GM12878 (cell line): ENCODE measurements at regions not wholly inside any gene's neighbourhood (a gene's known extent, or its start where the extent isn't known, plus 50 kb on each side); places are given as distances from the start of the nearest gene placed in this dataset.

Experiments used
- ATAC-seq: fragments of 200-7000 bp; cut with Tn5 transposase; 3 replicates; pipeline ENCODE4 v1.9.1; 2020; ENCODE audit warnings: mild to moderate bottlenecking, moderate library complexity
- BruUV-seq: library from RNA; stranded (reverse); fragments of 400-500 nt; replicated peaks from 2 replicates; lab custom pipeline; 2021; lab: Mats Ljungman, UMichigan
- CTCF ChIA-PET: fragments of 300-600 bp; sonication (Branson Sonifier 250); formaldehyde crosslinking; extraction: SDS; loops from one replicate; lab custom pipeline; 2021; ENCODE audit warnings: inconsistent platforms; lab: Yijun Ruan, JAX
- POLR2A ChIA-PET: fragments of 350-600 bp; formaldehyde crosslinking; extraction: SDS; loops from one replicate; lab custom pipeline; 2021; ENCODE audit warnings: inconsistent platforms; lab: Charles Lee
- RAD21 ChIA-PET: fragments of 300-600 bp; sonication (Branson Sonifier 250); formaldehyde crosslinking; loops from one replicate; lab custom pipeline; 2023; ENCODE audit warnings: antibody characterized with exemption; ENCODE audit not compliant: unreplicated experiment; lab: Charles Lee
- SMC1A ChIA-PET: fragments of 300-600 bp; sonication (Branson Sonifier 250); formaldehyde crosslinking; loops from one replicate; lab custom pipeline; 2023; ENCODE audit not compliant: unreplicated experiment, uncharacterized antibody; lab: Charles Lee
- DNase-seq: peaks from one replicate; pipeline ENCODE4 v3.0.0-alpha.2; 2011; ENCODE audit warnings: low read depth, low spot score
- FAIRE-seq: peaks from 3 replicates; lab custom pipeline; 2011; peaks lifted over from hg19 to GRCh38; lab: Jason Lieb, UNC
- H2AFZ ChIP-seq: 2 replicates; pipeline ENCODE4 v1.6.0; 2011; ENCODE audit warnings: low read depth, low read length, control low read depth; ENCODE audit not compliant: control insufficient read depth
- H3K27ac ChIP-seq: 2 replicates; pipeline ENCODE4 v1.5.1; 2011; ENCODE audit warnings: control low read depth; ENCODE audit not compliant: control insufficient read depth, insufficient read depth
- H3K27me3 ChIP-seq, 2 experiments: replicated peaks in 1 of 2; 2 replicates each; pipeline versions ENCODE4 v1.6.0 to v1.6.1; 2011; ENCODE audit warnings: low read length in 1 of 2; ENCODE audit not compliant: control insufficient read depth in 2 of 2, insufficient read depth in 2 of 2
- H3K36me3 ChIP-seq, 2 experiments: 2 replicates each; pipeline ENCODE4 v1.5.1; 2011; ENCODE audit warnings: low read length in 1 of 2; ENCODE audit not compliant: control insufficient read depth in 2 of 2, insufficient read depth in 2 of 2
- H3K4me1 ChIP-seq: 2 replicates; pipeline ENCODE4 v1.6.1; 2011; ENCODE audit warnings: mild to moderate bottlenecking, low read length, moderate library complexity, mixed read lengths; ENCODE audit not compliant: control insufficient read depth, insufficient read depth
- H3K4me2 ChIP-seq: 2 replicates; pipeline ENCODE4 v1.6.0; 2011; ENCODE audit warnings: control low read depth; ENCODE audit not compliant: control insufficient read depth, insufficient read depth
- H3K4me3 ChIP-seq: fragments of 200-600 bp; sonication (generic); 2 replicates; pipeline ENCODE4 v1.5.1; 2016
- H3K79me2 ChIP-seq: 2 replicates; pipeline ENCODE4 v1.6.0; 2011; ENCODE audit warnings: low read length; ENCODE audit not compliant: control insufficient read depth, insufficient read depth
- H3K9ac ChIP-seq: 2 replicates; pipeline ENCODE4 v1.8.0; 2011; ENCODE audit warnings: low read length, control low read depth, mixed read lengths; ENCODE audit not compliant: control insufficient read depth, insufficient read depth
- H3K9me3 ChIP-seq: replicated peaks from 3 replicates; pipeline ENCODE4 v1.5.1; 2011; ENCODE audit warnings: mild to moderate bottlenecking, low read length; ENCODE audit not compliant: control insufficient read depth, insufficient read depth
- H4K20me1 ChIP-seq: 2 replicates; pipeline ENCODE4 v1.6.0; 2011; ENCODE audit not compliant: control insufficient read depth, insufficient read depth
- BHLHE40 ChIP-seq, 2 experiments: fragments of 450-650 bp in 1 of 2; IDR thresholded peaks; 2 replicates each; pipeline ENCODE4 v1.6.1; 2011 to 2017; ENCODE audit warnings: low read depth in 2 of 2, borderline replicate concordance in 1 of 2, improper control_type of control experiment in 1 of 2, low read length in 1 of 2, mild to moderate bottlenecking in 1 of 2
- CBX5 ChIP-seq: sonication (generic); IDR thresholded peaks from 2 replicates; pipeline ENCODE4 v1.6.1; 2016; ENCODE audit warnings: low read depth, moderate library complexity, mild to moderate bottlenecking, inconsistent platforms
- CHD2 ChIP-seq: IDR thresholded peaks from 2 replicates; pipeline ENCODE4 v1.6.1; 2011; ENCODE audit warnings: low read depth, low read length, improper control_type of control experiment, borderline replicate concordance
- CUX1 ChIP-seq: IDR thresholded peaks from 2 replicates; pipeline ENCODE4 v1.6.1; 2012; ENCODE audit warnings: improper control_type of control experiment, low read depth, low read length; ENCODE audit not compliant: insufficient replicate concordance
- JUND ChIP-seq: IDR thresholded peaks from 2 replicates; pipeline ENCODE4 v1.6.1; 2012; ENCODE audit warnings: low read depth, mild to moderate bottlenecking, low read length, improper control_type of control experiment, moderate library complexity
- MEF2A ChIP-seq: IDR thresholded peaks from 2 replicates; pipeline ENCODE4 v1.6.1; 2011; ENCODE audit warnings: low read depth, mild to moderate bottlenecking, low read length, moderate library complexity; ENCODE audit not compliant: insufficient read depth
- MLLT1 ChIP-seq: fragments of 450-650 bp; IDR thresholded peaks from 2 replicates; pipeline ENCODE4 v1.6.1; 2016; ENCODE audit warnings: mild to moderate bottlenecking
- NFIC ChIP-seq: IDR thresholded peaks from 2 replicates; pipeline ENCODE4 v1.6.1; 2012; ENCODE audit warnings: low read depth, mild to moderate bottlenecking, inconsistent platforms, low read length, moderate library complexity
- POLR2A ChIP-seq: IDR thresholded peaks from 2 replicates; pipeline ENCODE4 v1.6.1; 2011; ENCODE audit warnings: low read depth, mild to moderate bottlenecking, low read length
- STAT3 ChIP-seq: IDR thresholded peaks from 2 replicates; pipeline ENCODE4 v1.6.1; 2011; ENCODE audit warnings: low read depth, low read length, improper control_type of control experiment
- TARDBP ChIP-seq: IDR thresholded peaks from 2 replicates; pipeline ENCODE4 v1.6.1; 2016; ENCODE audit warnings: borderline replicate concordance
- TCF3 ChIP-seq: IDR thresholded peaks from 2 replicates; pipeline ENCODE4 v1.6.1; 2012; ENCODE audit warnings: low read depth, mild to moderate bottlenecking, low read length, borderline replicate concordance; ENCODE audit not compliant: insufficient read depth
- WRNIP1 ChIP-seq: IDR thresholded peaks from 2 replicates; pipeline ENCODE4 v1.6.1; 2011; ENCODE audit warnings: low read depth, low read length, improper control_type of control experiment, borderline replicate concordance
- ZSCAN29 ChIP-seq: fragments of 450-650 bp; IDR thresholded peaks from 2 replicates; pipeline ENCODE4 v1.6.1; 2017; ENCODE audit warnings: mild to moderate bottlenecking, moderate library complexity
- WGBS: methylation state at CpG from one replicate; pipeline ENCODE4 v1.1.6; 2016; ENCODE audit warnings: low lambda C conversion rate; ENCODE audit not compliant: insufficient replicate concordance, insufficient coverage; ENCODE audit errors: missing lambda C conversion rate; 5-methylcytosine and 5-hydroxymethylcytosine counted together
- in situ Hi-C: fragments of 300-500 bp; cut with MboI; formaldehyde crosslinking; loops from 9 replicates; pipeline ENCODE4 v1.14.3; 2018; ENCODE audit warnings: mixed read lengths
- intact Hi-C: fragments of 100-400 bp; cut with micrococcal nuclease; formaldehyde crosslinking; loops from one replicate; pipeline ENCODE4 v1.14.2; 2022; ENCODE audit not compliant: unreplicated experiment
- TF ChIP-seq, protein P1 (sequence below): IDR thresholded peaks from 2 replicates; pipeline ENCODE4 v1.6.1; 2012; ENCODE audit warnings: low read length, inconsistent platforms
- TF ChIP-seq, protein P2 (sequence below): fragments of 150-350 bp; IDR thresholded peaks from 2 replicates; pipeline ENCODE4 v1.6.1; 2014; ENCODE audit warnings: mild to moderate bottlenecking, low read depth, low read length

- SMC1A ChIA-PET: no interaction called here
- H4K20me1 ChIP-seq: no peaks in the 10 kb centered on the region
- CTCF ChIA-PET: no interaction called here
- no peaks in the 10 kb centered on the region; the same call in 2 of the 3 replicates for H3K9me3 ChIP-seq
- RAD21 ChIA-PET: no interaction called here
- intact Hi-C loops (no loop called here), in situ Hi-C loops (no loop called here)
- H3K27me3 ChIP-seq: no peaks in the 10 kb centered on the region
- ATAC-seq: no peak
- no peak for FAIRE-seq
- no peak overlapping the region for H3K4me2 ChIP-seq
- no peaks in the 10 kb centered on the region for H3K36me3 ChIP-seq
- no peak overlapping the region for H3K4me3 ChIP-seq
- BruUV-seq: no TSS peak
- no peaks in the 10 kb centered on the region for H3K4me1 ChIP-seq
- POLR2A ChIA-PET: no interaction called here
- DNase-seq: no peak
- no peaks in the 10 kb centered on the region for H3K79me2 ChIP-seq
- H2AFZ ChIP-seq: no peak overlapping the region
- no peak overlapping the region for H3K27ac ChIP-seq
- no peak overlapping the region for H3K9ac ChIP-seq
- TF ChIP-seq MLLT1: no peak
- no peak for TF ChIP-seq CBX5
- TF ChIP-seq ZSCAN29: no peak
- TF ChIP-seq WRNIP1: no peak
- TF ChIP-seq TARDBP: no peak
- no peak for TF ChIP-seq BHLHE40 (IDR thresholded peaks at IDR 0.05; ENCODE audit: borderline replicate concordance in 1 of 2, low read depth in 2 of 2, low read length in 1 of 2)
- no peak for TF ChIP-seq CHD2
- TF ChIP-seq POLR2A: no peak
- no peak for TF ChIP-seq JUND
- no peak for TF ChIP-seq NFIC
- no peak for TF ChIP-seq STAT3
- TF ChIP-seq TCF3: no peak
- TF ChIP-seq, protein P1, sequence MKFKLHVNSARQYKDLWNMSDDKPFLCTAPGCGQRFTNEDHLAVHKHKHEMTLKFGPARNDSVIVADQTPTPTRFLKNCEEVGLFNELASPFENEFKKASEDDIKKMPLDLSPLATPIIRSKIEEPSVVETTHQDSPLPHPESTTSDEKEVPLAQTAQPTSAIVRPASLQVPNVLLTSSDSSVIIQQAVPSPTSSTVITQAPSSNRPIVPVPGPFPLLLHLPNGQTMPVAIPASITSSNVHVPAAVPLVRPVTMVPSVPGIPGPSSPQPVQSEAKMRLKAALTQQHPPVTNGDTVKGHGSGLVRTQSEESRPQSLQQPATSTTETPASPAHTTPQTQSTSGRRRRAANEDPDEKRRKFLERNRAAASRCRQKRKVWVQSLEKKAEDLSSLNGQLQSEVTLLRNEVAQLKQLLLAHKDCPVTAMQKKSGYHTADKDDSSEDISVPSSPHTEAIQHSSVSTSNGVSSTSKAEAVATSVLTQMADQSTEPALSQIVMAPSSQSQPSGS: no peak
- TF ChIP-seq CUX1: no peak
- no peak for TF ChIP-seq MEF2A
- TF ChIP-seq, protein P2, sequence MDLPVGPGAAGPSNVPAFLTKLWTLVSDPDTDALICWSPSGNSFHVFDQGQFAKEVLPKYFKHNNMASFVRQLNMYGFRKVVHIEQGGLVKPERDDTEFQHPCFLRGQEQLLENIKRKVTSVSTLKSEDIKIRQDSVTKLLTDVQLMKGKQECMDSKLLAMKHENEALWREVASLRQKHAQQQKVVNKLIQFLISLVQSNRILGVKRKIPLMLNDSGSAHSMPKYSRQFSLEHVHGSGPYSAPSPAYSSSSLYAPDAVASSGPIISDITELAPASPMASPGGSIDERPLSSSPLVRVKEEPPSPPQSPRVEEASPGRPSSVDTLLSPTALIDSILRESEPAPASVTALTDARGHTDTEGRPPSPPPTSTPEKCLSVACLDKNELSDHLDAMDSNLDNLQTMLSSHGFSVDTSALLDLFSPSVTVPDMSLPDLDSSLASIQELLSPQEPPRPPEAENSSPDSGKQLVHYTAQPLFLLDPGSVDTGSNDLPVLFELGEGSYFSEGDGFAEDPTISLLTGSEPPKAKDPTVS: no peak
- 61% methylated on average over 7 of the region's 7 CpGs for WGBS
Observed at GRCh38 chr22:47230251-47230650, 467.8 kb downstream of the TBC1D22A start.
